Amniotic stem cell (primary cell): ENCODE measurements at regions not wholly inside any gene's neighbourhood (a gene's known extent, or its start where the extent isn't known, plus 50 kb on each side); places are given as distances from the start of the nearest gene placed in this dataset.
"Not testable (repeated sequence)": the region's sequence is repeated elsewhere in the genome, so short reads cannot be mapped to it uniquely, and the experiment has no call there.

Experiments used
- DNase-seq: peaks from one replicate; lab custom pipeline; 2025; lab: John Stamatoyannopoulos, UW

DNA sequence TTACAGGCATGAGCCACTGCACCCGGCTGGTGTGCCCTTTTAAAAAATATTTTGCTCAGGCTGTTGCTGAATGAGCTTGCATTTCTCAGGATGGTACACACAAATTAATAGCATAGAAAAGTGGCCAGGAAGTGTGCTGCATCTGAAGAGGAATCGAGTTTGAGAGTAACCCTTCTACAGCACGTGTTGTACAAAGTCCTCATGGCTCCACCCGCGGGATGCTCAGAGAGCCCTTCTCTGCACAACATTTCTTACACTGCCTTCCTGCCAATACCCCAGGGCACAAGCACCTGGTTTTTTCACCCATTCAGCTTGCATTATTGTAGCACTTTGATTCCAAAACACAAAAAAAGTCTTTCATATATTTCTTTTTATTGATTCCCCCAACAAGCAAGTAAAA lies 90.1 kb upstream of the NEDD4L start:
- DNase-seq: no peak

DNA sequence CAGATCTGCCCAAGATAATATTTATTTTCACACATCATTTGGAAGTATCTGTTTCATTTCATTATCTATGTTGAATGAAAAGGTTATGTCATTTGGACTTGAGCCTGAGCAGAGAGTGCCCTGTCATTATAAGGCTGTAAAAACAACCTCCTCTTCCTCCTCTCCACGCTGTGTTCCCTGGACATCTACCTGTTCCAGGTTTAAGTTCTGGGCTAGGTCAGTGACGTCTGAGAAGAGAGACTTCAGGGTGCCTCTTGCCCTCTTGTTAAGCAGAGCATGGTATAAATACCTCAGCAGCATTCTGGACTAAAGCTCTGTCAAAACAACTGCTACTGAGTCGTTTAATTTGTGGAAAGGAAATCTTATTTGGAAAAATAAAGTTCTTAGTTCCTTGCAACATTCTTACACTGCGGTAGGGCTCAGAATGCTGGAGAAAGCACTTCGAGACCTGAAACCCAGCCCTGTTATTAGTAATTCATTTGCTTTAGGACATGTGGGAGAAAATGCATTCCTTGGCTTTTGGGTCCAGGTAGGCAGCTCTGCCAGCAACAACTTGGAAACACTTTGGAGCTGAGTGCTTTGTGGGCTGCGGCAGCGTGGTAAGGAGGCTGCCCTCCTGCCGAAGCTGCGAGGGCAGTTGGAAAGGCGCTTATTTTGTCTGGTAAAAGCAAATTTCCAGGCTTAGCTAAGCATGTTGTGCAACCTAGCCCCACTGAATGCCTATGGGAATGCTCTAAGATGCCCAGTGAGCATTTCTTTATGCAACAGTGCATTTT lies 91.8 kb upstream of the NEDD4L start:
- no peak for DNase-seq

DNA sequence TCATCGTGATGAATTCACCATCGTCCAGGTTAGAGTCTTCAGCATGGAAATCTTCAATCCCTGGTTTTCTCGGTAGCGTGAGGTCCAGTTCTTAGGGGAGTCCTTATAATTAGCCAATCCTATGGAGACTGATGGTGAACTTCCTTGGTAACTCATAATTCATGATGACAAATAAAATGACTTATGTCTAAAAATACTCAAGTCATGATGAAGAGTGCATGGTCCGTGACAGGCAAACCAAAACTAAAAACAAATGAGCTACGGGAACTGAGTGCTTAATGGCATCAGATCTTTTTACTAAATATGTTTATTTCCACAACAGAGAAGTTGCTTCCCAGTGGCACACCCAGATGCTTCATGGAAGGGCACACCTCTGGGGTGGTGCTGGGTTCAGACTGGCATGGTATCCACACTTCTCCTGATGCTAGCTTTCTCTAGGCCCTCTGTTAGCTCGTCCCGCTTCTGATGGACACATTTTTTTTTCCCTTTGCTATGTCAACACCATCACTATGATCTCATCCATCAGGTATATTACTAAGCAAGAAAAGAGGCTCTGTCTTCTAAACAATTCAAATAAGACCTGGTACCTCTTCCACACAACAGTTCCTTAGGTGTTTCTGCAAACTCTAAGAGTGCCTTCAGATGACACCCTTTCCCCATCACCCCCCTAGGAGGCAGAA lies 92.8 kb upstream of the NEDD4L start:
- DNase-seq: no peak

DNA sequence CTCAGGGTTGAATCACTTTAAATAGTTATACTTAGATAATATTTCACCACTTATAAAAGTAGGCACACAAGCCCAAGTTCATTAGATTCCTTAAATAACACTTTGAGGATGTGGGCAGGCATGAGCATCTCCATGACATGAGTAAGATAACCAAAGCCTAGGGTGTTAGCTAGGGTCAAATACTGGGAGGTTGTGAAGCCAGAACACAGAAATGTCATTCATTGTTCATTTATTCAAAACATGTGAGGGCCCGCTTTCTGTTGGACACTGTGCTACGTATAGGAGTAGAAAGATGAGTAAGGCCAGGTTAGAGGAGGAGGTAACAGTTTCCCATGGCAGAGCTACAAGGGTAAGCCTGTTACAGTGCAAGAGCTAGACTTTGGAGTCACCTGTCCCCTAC lies 93.5 kb upstream of the NEDD4L start:
- DNase-seq: no peak

DNA sequence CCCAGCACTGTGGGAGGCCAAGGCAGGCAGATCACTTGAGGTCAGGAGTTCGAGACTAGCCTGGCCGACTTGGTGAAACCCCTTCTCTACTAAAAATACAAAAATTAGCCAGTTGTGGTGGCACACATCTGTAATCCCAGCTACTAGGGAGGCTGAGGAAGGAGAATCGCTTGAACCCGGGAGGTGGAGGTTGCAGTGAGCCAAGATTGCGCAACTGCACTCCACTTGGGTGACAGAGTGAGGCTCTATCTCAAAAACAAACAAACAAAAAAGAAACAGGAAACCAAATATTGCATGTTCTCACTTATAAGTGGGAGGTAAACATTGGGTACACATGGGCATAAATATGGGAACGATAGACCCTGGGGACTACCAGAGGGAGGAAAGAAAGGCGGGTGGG lies 94.7 kb upstream of the NEDD4L start:
- DNase-seq: not testable (repeated sequence)

DNA sequence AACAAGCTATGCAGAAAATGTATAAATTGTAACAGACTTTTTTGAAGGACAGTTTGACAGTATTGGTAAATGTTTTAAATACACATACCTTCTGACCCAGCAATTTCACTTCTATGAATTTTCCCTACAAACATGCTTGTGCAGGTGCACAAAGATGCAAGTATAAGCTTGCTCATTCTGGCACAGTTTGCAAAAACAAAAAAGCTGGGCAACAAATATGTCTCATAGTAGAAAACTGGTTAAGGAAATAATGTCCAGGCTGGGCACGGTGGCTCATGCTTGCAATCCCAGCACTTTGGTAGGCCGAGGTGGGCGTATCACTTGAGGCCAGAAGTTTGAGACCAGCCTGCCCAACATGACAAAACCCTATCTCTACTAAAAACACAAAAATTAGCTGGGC lies 96.9 kb upstream of the NEDD4L start:
- no peak for DNase-seq

DNA sequence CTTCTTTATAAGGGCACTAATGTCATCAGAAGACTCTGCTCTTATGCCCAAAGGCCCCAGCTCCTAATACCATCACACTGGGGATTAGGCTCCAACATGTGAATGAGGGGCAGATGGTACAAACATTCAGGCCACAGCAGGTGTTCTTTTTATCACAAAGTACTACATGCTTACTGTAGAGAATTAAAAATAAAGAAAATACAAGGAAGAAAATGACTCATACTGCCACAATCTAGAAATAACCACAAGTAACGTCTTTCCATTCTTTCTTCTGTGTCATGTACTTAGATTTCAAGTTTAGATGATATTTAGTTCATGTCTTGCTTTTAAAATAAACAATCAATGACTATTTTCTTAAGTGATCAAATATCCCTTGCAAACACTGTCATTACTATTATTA lies 100.3 kb upstream of the NEDD4L start:
- no peak for DNase-seq

DNA sequence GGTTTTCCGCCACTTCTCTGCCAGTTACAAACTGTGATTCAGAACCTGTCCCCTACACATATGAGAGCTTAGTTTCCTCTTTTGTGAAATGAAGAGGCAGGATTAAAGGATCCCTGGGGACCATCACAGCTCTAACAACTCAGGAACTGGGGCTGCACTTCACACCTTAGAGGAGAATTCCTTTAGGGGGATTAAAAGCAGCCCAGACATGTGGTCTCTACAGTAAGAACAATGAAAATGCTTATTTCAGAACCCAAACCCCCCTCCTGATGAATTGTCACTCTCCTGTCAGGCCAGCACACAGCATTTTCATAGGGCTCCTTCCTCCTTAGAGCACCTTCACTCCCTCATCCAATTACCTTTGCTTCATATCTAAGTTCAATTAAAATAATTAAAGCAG lies 101.5 kb upstream of the NEDD4L start:
- DNase-seq: no peak

DNA sequence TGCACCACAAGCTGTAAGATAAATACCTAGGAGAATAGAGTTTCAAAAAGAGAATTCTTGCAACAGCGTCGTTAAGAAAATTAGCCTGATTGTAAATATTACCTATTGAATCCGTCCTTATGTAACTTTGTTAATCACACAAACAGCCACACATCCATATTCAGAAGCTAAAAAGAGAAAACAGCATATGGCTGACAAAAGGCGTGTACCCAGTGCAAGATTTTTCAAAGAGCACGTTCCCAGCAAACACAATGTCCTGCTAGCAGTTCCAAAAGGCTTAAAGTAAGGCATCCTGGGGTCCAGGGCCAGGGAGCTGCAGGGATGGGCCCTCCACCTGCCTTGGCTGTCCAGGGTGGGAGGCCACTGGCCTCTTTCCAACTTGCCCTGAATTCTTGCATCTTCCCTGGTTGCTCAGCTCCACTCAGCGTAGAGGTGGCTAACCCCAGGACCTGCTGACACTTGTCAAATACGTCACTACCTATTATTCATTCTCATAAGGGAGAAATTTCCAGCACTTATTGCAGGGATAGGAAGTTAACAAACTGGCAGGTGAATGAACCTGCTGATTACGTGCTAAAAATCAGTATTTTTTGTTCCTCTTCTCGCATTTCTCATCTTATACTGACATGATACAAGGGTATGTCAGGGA lies 102.1 kb upstream of the NEDD4L start:
- no peak for DNase-seq

DNA sequence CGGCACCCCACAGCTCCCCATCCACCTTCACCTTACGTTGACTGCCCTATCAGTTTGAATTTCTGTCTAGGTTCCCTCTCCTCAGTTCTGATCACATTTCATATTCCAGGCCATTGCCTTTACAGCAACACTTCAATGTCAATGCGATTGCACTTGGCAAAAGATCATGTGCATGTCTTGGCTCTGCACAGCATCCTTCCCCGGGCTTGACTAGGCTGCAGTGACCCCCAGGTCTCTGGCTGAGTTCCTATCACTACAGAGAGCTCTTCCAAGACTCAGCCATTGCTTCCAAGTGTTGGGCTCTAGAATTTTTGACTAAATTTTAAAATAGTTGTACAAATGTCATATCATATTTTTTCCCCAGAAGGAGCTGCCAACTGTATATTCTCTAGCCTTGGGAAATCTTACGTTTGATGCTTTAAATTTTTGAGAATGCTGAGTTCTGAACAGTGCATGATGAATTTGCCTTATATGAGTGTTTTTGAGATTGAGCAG lies 103.8 kb upstream of the NEDD4L start:
- DNase-seq: no peak

DNA sequence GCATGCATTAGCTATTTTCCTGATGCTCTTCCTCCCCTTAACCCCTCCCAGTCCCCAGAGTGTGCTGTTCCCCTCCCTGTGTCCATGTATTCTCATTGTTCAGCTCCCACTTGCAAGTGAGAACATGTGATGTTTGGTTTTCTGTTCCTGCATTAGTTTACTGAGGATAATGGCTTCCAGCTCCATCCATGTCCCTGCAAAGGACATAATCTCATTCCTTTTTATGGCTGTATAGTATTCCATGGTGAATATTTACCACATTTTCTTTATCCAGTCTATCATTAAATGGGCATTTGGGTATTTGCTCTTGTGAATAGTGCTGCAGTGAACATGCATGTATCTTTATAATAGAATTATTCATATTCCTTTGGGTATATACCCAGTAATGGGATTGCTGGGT lies 109.7 kb upstream of the NEDD4L start:
- not testable (repeated sequence) for DNase-seq

DNA sequence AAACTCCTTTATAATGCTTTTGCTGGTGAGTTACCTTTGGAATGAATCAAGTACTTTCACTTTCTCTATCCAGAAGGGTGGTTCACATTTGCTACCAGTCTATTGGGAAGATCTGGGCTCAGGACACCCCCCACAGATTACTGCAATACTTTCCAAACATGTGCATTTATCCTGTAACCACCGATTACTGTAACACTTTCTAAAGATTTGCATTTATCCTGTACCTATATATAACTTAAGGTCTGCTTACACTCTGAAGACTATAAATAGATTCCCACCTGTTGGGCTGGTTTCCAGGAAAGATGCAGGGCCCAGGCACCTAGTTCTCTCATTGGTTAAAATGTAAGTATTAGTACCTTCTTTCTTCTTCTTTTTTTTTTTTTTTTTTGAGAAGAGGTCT lies 113.0 kb upstream of the NEDD4L start:
- DNase-seq: no peak

DNA sequence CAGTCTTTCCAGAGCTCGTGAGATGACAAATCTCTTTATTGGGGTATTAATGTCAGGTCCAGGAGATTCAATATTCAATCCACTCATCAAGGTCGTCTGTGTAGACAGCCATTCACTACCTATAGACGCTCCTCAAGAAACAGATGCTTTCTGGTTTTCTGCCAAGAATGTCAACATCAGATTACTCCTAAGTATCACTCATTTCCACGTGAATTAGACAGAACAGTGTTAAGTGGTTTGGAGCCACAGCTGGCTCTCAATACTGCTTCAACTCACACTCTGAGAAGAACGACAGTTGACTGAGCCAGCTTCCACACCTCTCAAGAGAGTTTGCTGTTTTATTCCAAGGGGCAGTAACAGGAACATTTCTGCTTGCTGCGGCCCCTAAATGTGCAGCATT lies 113.5 kb upstream of the NEDD4L start:
- no peak for DNase-seq

DNA sequence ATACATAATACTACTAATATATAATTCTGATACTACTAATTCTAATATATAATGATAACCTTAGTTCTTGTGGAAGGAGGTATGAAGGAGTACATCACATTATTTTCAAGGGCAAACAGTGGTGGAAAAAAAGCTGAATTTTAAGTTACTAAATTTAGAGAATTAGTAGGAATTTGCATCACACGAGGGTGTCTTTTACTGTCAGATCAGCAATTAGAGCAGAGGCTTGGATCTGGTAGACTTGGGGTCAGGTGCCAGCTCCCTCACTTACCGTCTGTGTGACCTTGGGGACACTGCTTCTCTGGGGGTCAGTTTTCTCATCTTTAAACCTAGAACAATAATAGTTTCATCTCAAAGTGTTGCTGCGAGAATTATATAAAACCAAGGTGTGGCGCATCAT lies 114.1 kb upstream of the NEDD4L start:
- no peak for DNase-seq

DNA sequence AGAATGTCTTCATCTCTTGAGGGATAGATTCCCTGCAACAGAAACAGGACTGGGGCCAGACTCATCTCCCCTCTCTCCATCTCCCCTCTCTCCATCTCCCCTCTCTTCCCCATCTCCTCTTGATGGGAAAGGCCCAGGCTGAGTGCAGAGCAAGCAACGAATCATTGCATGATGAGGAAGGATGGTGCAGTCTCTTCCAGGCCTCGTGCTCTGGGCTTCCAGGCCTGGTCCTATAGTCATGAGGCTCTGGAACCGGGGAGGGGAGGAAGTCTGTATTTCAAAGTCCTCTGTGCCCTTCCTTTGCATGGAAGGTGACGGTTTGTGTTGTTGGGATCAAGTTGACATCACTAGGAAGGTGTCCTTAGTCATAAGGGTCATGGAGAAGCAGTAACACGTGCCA lies 115.6 kb upstream of the NEDD4L start:
- no peak for DNase-seq

DNA sequence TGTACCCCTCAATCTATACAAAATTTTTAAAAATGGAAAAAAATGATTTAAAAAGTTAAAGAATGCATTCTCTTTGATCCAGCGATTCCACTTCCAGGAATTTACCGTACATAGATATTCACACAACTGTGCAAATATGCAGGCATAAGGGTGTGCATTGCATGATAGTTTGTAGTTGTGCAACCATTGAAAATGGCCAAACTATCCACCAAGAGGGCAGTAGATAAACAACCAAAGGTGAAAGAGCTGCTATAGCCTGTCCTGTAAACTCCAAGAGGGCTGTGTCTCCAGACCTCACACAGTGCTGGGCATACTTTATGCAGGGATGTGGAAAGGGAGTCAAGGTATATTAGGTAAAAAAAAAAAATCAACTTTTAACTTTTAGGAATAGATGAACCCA lies 116.5 kb upstream of the NEDD4L start:
- no peak for DNase-seq

DNA sequence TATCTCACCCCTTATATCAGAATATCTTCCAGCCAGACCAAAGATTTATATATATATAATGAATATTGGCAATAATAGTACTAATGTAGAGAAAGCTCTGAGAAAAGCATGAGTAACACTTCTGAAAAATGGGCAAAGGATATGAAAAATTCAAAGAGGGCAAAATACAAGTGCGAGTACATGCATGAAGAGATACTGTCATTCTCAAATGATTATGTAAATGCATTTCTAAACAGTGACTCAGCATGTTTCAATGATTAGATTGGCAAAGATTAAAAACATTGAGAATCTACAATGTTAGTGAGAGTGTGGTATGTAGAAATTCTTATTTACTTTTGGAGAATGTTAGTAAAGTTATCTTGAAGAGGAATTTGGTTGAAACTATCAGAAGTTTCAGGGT lies 118.3 kb upstream of the NEDD4L start:
- peak; percentile 11 for DNase-seq

DNA sequence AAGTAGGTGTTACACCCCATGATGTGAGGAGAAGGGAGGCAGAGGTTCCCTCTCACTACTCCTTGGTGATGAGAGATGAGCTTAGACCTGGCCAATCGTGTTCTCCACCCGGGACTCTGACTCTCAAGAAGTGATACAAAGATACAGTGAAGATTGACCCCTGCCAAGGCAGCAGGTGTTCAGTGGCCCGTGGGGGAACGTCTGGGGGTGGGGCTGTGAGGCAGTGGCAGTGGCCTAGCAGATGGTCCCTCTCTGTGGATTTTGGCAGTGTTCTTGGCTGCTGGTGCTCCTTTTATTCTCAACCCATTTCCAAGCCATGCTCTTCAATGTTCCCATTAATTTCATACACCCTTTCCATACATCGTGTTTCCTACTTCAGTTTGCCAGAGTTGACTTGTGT lies 120.4 kb upstream of the NEDD4L start:
- DNase-seq: no peak

DNA sequence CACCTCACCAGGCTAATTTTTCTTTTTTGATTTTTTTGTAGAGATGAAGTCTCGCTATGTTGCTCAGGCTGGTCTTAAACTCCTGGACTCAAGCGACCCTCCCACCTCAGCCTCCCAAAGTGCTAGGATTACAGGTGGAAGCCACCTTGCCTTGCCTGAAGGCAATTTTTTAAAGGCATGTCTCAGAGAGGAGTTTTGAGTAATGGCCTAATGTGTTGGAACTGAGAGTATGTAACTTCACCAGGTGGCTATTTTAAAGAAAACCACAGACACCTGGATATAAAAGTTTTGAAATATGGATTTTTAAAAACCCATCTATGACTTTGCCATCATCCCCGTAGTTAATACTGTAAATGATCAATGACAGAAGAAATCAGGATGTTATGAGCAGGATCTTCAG lies 119.8 kb upstream of the ATP8B1 start:
- DNase-seq: no peak

DNA sequence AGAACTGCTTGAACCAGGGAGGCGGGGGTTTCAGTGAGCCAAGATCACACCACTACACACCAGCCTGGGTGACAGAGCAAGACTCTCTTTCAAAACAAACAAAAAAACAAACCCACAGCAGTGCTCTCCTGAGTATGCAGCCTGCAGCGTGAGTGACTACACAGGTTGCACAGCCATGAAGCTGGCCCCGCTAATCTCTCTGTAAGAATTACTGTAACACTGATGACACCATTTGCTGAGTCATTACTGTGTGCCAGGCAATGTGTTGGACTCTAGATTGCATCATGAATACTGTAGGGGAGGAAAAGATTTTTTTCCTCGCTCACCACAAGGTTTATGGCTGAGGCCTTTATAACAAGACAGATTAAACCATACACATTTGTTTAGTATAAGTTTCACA lies 118.6 kb upstream of the ATP8B1 start:
- DNase-seq: no peak

DNA sequence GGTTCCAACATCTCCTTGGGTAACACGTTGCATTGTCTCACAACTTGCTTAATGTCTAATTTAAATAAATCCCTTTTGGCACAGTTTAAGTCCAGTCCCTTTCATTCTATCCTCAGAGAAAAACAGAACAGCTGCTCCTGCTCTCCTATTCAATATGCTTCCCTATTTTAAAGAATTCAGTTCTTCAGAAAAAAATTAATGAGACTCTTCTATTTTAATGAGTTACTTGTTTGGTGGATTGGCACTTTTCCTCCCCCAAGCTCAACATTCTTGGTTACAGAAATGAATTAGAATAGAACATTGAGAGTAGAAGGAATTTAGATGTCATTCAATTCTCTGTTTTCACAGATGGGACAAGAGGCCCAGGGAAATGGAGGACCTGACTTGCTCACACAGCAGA lies 116.9 kb upstream of the ATP8B1 start:
- DNase-seq: no peak

DNA sequence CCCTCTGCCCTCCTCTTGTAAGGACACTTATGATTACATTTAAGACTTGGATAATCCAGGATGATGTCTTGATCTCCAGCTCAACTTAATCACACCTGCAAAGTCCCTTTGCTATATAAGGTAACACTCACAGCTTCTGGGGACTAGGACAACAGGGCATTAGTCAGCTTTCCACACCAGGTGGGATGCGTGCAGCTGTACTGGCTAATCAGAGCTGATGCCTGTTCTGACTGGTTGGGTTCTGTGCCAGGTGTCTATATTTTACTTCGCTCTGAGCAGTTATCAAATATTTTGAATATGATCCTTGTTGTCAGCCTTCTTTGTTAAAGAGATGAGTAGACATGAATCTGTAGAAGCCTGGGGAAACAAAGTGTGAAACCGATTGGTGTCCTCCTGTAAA lies 115.5 kb upstream of the ATP8B1 start:
- no peak for DNase-seq

DNA sequence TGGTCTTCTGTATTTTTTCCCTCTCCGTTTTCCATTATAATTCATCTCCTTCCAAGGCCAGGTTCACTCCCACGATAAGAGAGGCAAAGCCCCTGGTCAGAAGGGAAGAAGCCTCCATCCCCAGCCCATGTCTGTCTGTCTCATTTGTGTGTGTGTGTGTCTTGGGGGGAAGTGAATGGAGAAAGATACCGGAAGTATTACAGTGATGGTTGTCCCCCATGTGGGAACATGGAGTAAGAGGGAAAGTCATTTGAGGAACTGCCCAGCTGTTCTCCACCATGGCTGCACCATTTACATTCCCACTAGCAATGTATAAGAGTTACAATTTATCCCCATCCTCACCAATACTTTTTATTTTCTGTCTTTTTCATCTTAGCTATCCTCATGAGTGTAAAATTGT lies 113.6 kb upstream of the ATP8B1 start:
- DNase-seq: no peak
